ENCODE measurements at regions not wholly inside any gene's neighbourhood (a gene's known extent, or its start where the extent isn't known, plus 50 kb on each side); places are given as distances from the start of the nearest gene placed in this dataset.

GRCh38 chr13:67713571-67713970, 483.4 kb upstream of the PCDH9 start:
- H3K27ac ChIP-seq = no peak overlapping the region
- no peaks in the 10 kb centered on the region for H3K36me3 ChIP-seq (ENCODE audit: insufficient read depth, low read length)
- TF ChIP-seq FOXP2 (optimal IDR thresholded peaks at IDR 0.05; ENCODE audit: control extremely low read depth, extremely low read length, insufficient read depth) (no peak), POLR2AphosphoS5 (IDR thresholded peaks at IDR 0.05; ENCODE audit: borderline replicate concordance, low read depth, low read length) (no peak), EZH2 (IDR thresholded peaks at IDR 0.05) (no peak)
- no peaks in the 10 kb centered on the region for H3K9me3 ChIP-seq (ENCODE audit: low read depth, low read length)
- H3K4me3 ChIP-seq = no peak overlapping the region
- no peak overlapping the region for H3K9ac ChIP-seq (ENCODE audit: insufficient read length)
- DNase-seq (ENCODE audit: low read depth, low spot score) = no peak

GRCh38 chr13:67696775-67697174, 466.6 kb upstream of the PCDH9 start:
- H3K9me3 ChIP-seq (ENCODE audit: low read depth, low read length) = no peaks in the 10 kb centered on the region
- no peak overlapping the region for H3K4me3 ChIP-seq
- no peaks in the 10 kb centered on the region for H3K36me3 ChIP-seq (ENCODE audit: insufficient read depth, low read length)
- TF ChIP-seq EZH2 (IDR thresholded peaks at IDR 0.05) (no peak), FOXP2 (optimal IDR thresholded peaks at IDR 0.05; ENCODE audit: control extremely low read depth, extremely low read length, insufficient read depth) (no peak), POLR2AphosphoS5 (IDR thresholded peaks at IDR 0.05; ENCODE audit: borderline replicate concordance, low read depth, low read length) (no peak)
- H3K9ac ChIP-seq (ENCODE audit: insufficient read length) = no peak overlapping the region
- no peak overlapping the region for H3K27ac ChIP-seq
- no peak for DNase-seq (ENCODE audit: low read depth, low spot score)

- TF ChIP-seq EZH2 (IDR thresholded peaks at IDR 0.05) (no peak), POLR2AphosphoS5 (IDR thresholded peaks at IDR 0.05; ENCODE audit: borderline replicate concordance, low read depth, low read length) (no peak), FOXP2 (optimal IDR thresholded peaks at IDR 0.05; ENCODE audit: control extremely low read depth, extremely low read length, insufficient read depth) (no peak)
- Histone ChIP-seq H3K9me3 (ENCODE audit: low read depth, low read length) (no peaks in the 10 kb centered on the region), H3K4me3 (no peak overlapping the region), H3K9ac (ENCODE audit: insufficient read length) (no peak overlapping the region), H3K27ac (no peak overlapping the region), H3K36me3 (ENCODE audit: insufficient read depth, low read length) (no peaks in the 10 kb centered on the region)
- DNase-seq (ENCODE audit: low read depth, low spot score) = no peak
These were observed 434.4 kb upstream of the PCDH9 start for GRCh38 chr13:67664502-67664901.

GRCh38 chr13:67662997-67663396, 432.9 kb upstream of the PCDH9 start:
- Histone ChIP-seq H3K4me3 (no peak overlapping the region), H3K27ac (no peak overlapping the region), H3K9ac (ENCODE audit: insufficient read length) (no peak overlapping the region), H3K36me3 (ENCODE audit: insufficient read depth, low read length) (no peaks in the 10 kb centered on the region), H3K9me3 (ENCODE audit: low read depth, low read length) (no peaks in the 10 kb centered on the region)
- DNase-seq (ENCODE audit: low read depth, low spot score) = no peak
- no peak for TF ChIP-seq EZH2 (IDR thresholded peaks at IDR 0.05)
- no peak for TF ChIP-seq FOXP2 (optimal IDR thresholded peaks at IDR 0.05; ENCODE audit: control extremely low read depth, extremely low read length, insufficient read depth)
- TF ChIP-seq POLR2AphosphoS5 (IDR thresholded peaks at IDR 0.05; ENCODE audit: borderline replicate concordance, low read depth, low read length) = no peak

- Histone ChIP-seq H3K27ac (no peak overlapping the region), H3K9ac (ENCODE audit: insufficient read length) (no peak overlapping the region), H3K4me3 (no peak overlapping the region), H3K9me3 (ENCODE audit: low read depth, low read length) (no peaks in the 10 kb centered on the region), H3K36me3 (ENCODE audit: insufficient read depth, low read length) (no peaks in the 10 kb centered on the region)
- TF ChIP-seq FOXP2 (optimal IDR thresholded peaks at IDR 0.05; ENCODE audit: control extremely low read depth, extremely low read length, insufficient read depth) (no peak), POLR2AphosphoS5 (IDR thresholded peaks at IDR 0.05; ENCODE audit: borderline replicate concordance, low read depth, low read length) (no peak), EZH2 (IDR thresholded peaks at IDR 0.05) (no peak)
- DNase-seq (ENCODE audit: low read depth, low spot score) = no peak
These were observed 422.8 kb upstream of the PCDH9 start for GRCh38 chr13:67652887-67653286.

GRCh38 chr13:67651908-67652465, 421.9 kb upstream of the PCDH9 start:
- no peak overlapping the region for H3K4me3 ChIP-seq
- no peaks in the 10 kb centered on the region for H3K9me3 ChIP-seq (ENCODE audit: low read depth, low read length)
- no peaks in the 10 kb centered on the region for H3K36me3 ChIP-seq (ENCODE audit: insufficient read depth, low read length)
- H3K9ac ChIP-seq (ENCODE audit: insufficient read length) = no peak overlapping the region
- H3K27ac ChIP-seq = no peak overlapping the region
- TF ChIP-seq POLR2AphosphoS5 (IDR thresholded peaks at IDR 0.05; ENCODE audit: borderline replicate concordance, low read depth, low read length) (no peak), EZH2 (IDR thresholded peaks at IDR 0.05) (no peak), FOXP2 (optimal IDR thresholded peaks at IDR 0.05; ENCODE audit: control extremely low read depth, extremely low read length, insufficient read depth) (no peak)
- DNase-seq (ENCODE audit: low read depth, low spot score) = no peak

GRCh38 chr13:67650471-67650870, 420.3 kb upstream of the PCDH9 start:
- TF ChIP-seq EZH2 (IDR thresholded peaks at IDR 0.05) (no peak), FOXP2 (optimal IDR thresholded peaks at IDR 0.05; ENCODE audit: control extremely low read depth, extremely low read length, insufficient read depth) (no peak)
- no peak for DNase-seq (ENCODE audit: low read depth, low spot score)

GRCh38 chr13:67645874-67646467, 415.8 kb upstream of the PCDH9 start:
- Histone ChIP-seq H3K9ac (ENCODE audit: insufficient read length) (no peak overlapping the region), H3K27ac (no peak overlapping the region), H3K4me3 (no peak overlapping the region), H3K9me3 (ENCODE audit: low read depth, low read length) (no peaks in the 10 kb centered on the region), H3K36me3 (ENCODE audit: insufficient read depth, low read length) (no peaks in the 10 kb centered on the region)
- no peak for TF ChIP-seq POLR2AphosphoS5 (IDR thresholded peaks at IDR 0.05; ENCODE audit: borderline replicate concordance, low read depth, low read length)
- no peak for TF ChIP-seq FOXP2 (optimal IDR thresholded peaks at IDR 0.05; ENCODE audit: control extremely low read depth, extremely low read length, insufficient read depth)
- TF ChIP-seq EZH2 (IDR thresholded peaks at IDR 0.05) = no peak
- DNase-seq (ENCODE audit: low read depth, low spot score) = no peak

More at GRCh38 chr13:67650471-67650870, 420.3 kb upstream of the PCDH9 start:
- Histone ChIP-seq H3K9me3 (ENCODE audit: low read depth, low read length) (no peaks in the 10 kb centered on the region), H3K4me3 (no peak overlapping the region), H3K27ac (no peak overlapping the region), H3K36me3 (ENCODE audit: insufficient read depth, low read length) (no peaks in the 10 kb centered on the region), H3K9ac (ENCODE audit: insufficient read length) (no peak overlapping the region)

Data from SK-N-MC (cell line).